ENCODE measurements at regions not wholly inside any gene's neighbourhood (a gene's known extent, or its start where the extent isn't known, plus 50 kb on each side); places are given as distances from the start of the nearest gene placed in this dataset.

DNA sequence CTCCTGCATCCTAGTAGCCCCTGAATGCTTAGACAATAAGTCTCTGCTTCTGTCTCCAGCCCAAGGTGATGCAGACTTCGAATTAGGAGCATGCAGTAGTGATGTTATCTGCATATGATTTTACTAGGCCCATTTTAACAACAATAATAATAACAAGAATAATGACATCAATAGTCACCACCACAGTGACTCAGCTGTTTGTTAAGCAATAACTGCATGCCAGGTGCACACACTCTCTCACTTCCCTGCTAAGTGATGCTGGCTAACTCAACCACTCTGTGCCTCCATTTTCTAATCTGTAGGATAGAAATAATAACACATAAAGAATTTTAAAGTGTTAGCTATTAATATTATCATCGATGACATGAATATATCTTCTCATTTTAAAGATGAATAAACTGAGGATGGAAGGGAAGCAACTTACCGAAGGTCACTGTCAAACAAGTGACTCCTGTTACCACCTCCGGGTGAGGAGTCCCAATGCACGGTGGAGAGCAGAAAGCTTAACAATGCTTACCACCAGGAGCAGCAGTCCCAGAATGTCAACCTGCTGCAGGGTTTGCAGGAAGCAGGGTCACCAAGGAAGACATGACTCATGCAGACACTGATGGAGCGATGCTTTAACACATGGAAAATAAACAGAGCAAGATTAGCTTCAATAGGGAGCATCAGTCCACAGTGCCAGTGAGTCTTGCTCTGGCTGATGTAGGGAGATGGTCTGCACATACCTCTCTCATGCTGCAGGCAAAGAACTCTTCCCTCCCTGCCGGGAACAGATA, 290.2 kb downstream of the SPATA17 start:
- H3F3A ChIP-seq (ENCODE audit: insufficient read depth): no peaks in the 10 kb centered on the region
- TF ChIP-seq, protein P1, sequence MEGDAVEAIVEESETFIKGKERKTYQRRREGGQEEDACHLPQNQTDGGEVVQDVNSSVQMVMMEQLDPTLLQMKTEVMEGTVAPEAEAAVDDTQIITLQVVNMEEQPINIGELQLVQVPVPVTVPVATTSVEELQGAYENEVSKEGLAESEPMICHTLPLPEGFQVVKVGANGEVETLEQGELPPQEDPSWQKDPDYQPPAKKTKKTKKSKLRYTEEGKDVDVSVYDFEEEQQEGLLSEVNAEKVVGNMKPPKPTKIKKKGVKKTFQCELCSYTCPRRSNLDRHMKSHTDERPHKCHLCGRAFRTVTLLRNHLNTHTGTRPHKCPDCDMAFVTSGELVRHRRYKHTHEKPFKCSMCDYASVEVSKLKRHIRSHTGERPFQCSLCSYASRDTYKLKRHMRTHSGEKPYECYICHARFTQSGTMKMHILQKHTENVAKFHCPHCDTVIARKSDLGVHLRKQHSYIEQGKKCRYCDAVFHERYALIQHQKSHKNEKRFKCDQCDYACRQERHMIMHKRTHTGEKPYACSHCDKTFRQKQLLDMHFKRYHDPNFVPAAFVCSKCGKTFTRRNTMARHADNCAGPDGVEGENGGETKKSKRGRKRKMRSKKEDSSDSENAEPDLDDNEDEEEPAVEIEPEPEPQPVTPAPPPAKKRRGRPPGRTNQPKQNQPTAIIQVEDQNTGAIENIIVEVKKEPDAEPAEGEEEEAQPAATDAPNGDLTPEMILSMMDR (IDR thresholded peaks at IDR 0.05; ENCODE audit: insufficient read depth, low read length, poor library complexity, severe bottlenecking): no peak
- no peak for TF ChIP-seq EZH2phosphoT487 (conservative IDR thresholded peaks at IDR 0.05; ENCODE audit: low read length)
- no peaks in the 10 kb centered on the region for H4K20me1 ChIP-seq (ENCODE audit: low read depth, low read length)
- no peak overlapping the region for H3K9ac ChIP-seq (ENCODE audit: low read length)
- H3K36me3 ChIP-seq (ENCODE audit: low read length): no peaks in the 10 kb centered on the region
- no peaks in the 10 kb centered on the region for H3K9me2 ChIP-seq (replicated peaks; ENCODE audit: insufficient read depth, low read length)
- H2AFZ ChIP-seq (ENCODE audit: low read depth, low read length, severe bottlenecking): no peak overlapping the region
- H3K4me3 ChIP-seq (ENCODE audit: insufficient read depth, low read length, poor library complexity, severe bottlenecking): no peak overlapping the region
- H3K79me2 ChIP-seq (ENCODE audit: insufficient read depth, low read length): no peaks in the 10 kb centered on the region
- H3K27me3 ChIP-seq (ENCODE audit: low read length): no peaks in the 10 kb centered on the region
- no peak overlapping the region for H3K4me2 ChIP-seq (ENCODE audit: low read depth, low read length, poor library complexity, severe bottlenecking)
- no peaks in the 10 kb centered on the region for H3K9me3 ChIP-seq (ENCODE audit: insufficient read depth, low read length)
- no peak overlapping the region for H3K27ac ChIP-seq (ENCODE audit: low read depth, low read length)

DNA sequence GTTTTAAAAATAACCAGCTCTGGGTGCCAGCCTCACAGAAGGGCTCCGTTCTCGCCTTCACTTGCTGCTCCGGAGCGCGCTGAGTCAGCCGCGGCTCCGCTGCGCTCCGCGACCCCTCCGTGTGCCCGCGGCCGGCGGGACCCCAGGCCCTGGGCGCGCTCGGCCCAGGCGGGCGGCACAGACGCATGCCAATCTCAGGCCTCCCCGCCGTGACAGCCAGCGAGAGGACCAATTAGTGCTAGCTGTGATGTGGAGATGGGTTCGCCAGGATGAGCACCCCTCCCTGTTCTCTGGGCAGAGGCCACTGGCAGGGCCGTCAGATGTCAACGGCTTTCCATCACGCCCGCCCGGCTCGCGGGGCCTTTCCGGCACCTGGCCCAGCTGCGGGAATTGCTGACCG, 293.8 kb downstream of the SPATA17 start:
- no peaks in the 10 kb centered on the region for H3K9me2 ChIP-seq (replicated peaks; ENCODE audit: insufficient read depth, low read length)
- H3K27ac ChIP-seq (ENCODE audit: low read depth, low read length): no peak overlapping the region
- H3K9me3 ChIP-seq (ENCODE audit: insufficient read depth, low read length): no peaks in the 10 kb centered on the region
- H3K4me3 ChIP-seq (ENCODE audit: insufficient read depth, low read length, poor library complexity, severe bottlenecking): no peak overlapping the region
- no peaks in the 10 kb centered on the region for H3F3A ChIP-seq (ENCODE audit: insufficient read depth)
- H2AFZ ChIP-seq (ENCODE audit: low read depth, low read length, severe bottlenecking): no peak overlapping the region
- H3K36me3 ChIP-seq (ENCODE audit: low read length): no peaks in the 10 kb centered on the region
- H3K9ac ChIP-seq (ENCODE audit: low read length): no peak overlapping the region
- no peaks in the 10 kb centered on the region for H4K20me1 ChIP-seq (ENCODE audit: low read depth, low read length)
- H3K27me3 ChIP-seq (ENCODE audit: low read length): no peaks in the 10 kb centered on the region; the same call in 1 of the 2 replicates
- no peaks in the 10 kb centered on the region for H3K79me2 ChIP-seq (ENCODE audit: insufficient read depth, low read length)
- no peak for TF ChIP-seq EZH2phosphoT487 (conservative IDR thresholded peaks at IDR 0.05; ENCODE audit: low read length)
- TF ChIP-seq, protein P1 (IDR thresholded peaks at IDR 0.05; ENCODE audit: insufficient read depth, low read length, poor library complexity, severe bottlenecking): no peak
- H3K4me2 ChIP-seq (ENCODE audit: low read depth, low read length, poor library complexity, severe bottlenecking): no peak overlapping the region

DNA sequence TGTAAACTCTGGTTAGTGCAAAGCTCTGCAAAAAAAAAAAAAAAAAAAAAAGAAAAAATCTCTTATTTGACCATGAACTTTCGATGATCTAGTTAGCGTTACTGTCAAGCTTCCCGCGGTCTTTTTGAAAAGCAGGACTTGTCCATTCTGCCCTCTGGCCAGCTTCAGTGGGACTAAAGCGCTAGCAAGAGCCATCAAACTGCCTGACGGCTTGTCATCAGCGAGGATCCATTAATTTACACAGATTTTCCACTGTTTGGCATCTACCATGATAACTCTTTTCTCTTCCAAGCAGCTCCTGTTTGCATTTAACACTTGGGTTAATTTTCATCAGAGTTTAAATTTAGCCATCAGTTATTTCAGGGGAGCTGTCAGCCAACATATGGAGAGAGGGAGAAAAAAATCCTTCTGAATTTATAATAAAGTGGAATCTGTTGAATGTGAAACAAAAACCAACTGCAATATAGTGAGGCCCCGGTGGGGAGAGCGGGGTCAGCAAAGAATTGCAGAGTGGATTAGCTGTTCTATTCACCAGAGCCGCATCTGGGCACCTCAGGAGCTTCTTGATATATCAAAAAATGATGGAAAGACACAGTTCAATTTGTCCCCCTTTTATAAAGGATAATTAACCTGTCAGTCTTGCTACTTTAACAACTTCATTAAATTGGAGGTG, 298.2 kb downstream of the SPATA17 start:
- Histone ChIP-seq H3K9me2 (replicated peaks; ENCODE audit: insufficient read depth, low read length) (no peaks in the 10 kb centered on the region), H4K20me1 (ENCODE audit: low read depth, low read length) (no peaks in the 10 kb centered on the region), H3K9me3 (ENCODE audit: insufficient read depth, low read length) (no peaks in the 10 kb centered on the region), H3K27me3 (ENCODE audit: low read length) (no peaks in the 10 kb centered on the region; the same call in 1 of the 2 replicates), H3K4me2 (ENCODE audit: low read depth, low read length, poor library complexity, severe bottlenecking) (no peak overlapping the region), H3K36me3 (ENCODE audit: low read length) (no peaks in the 10 kb centered on the region), H2AFZ (ENCODE audit: low read depth, low read length, severe bottlenecking) (no peak overlapping the region), H3K27ac (ENCODE audit: low read depth, low read length) (no peak overlapping the region), H3K4me3 (ENCODE audit: insufficient read depth, low read length, poor library complexity, severe bottlenecking) (no peak overlapping the region), H3K79me2 (ENCODE audit: insufficient read depth, low read length) (no peaks in the 10 kb centered on the region), H3K9ac (ENCODE audit: low read length) (no peak overlapping the region), H3F3A (ENCODE audit: insufficient read depth) (no peaks in the 10 kb centered on the region)
- TF ChIP-seq EZH2phosphoT487 (conservative IDR thresholded peaks at IDR 0.05; ENCODE audit: low read length): no peak
- TF ChIP-seq, protein P1 (IDR thresholded peaks at IDR 0.05; ENCODE audit: insufficient read depth, low read length, poor library complexity, severe bottlenecking): no peak
